ENCODE measurements at regions not wholly inside any gene's neighbourhood (a gene's known extent, or its start where the extent isn't known, plus 50 kb on each side); places are given as distances from the start of the nearest gene placed in this dataset.

- H3K27me3 Mint-ChIP-seq (ENCODE audit: insufficient read depth, low read depth, poor library complexity) = peaks cover 7% of the 10 kb centered on the region
- H3F3A ChIP-seq (replicated peaks; ENCODE audit: low read depth) = no peaks in the 10 kb centered on the region
- ATAC-seq = no peak
- no peaks in the 10 kb centered on the region for H3K36me3 Mint-ChIP-seq (ENCODE audit: low read depth)
- H3K79me2 ChIP-seq (replicated peaks; ENCODE audit: insufficient read depth) = no peaks in the 10 kb centered on the region
- no peak overlapping the region for H3K27ac Mint-ChIP-seq
- H3K9me2 ChIP-seq (ENCODE audit: insufficient read depth) = peaks cover 10% of the 10 kb centered on the region; the same call in 1 of the 2 replicates
- no peak overlapping the region for H3K4me3 Mint-ChIP-seq
- DNase-seq (ENCODE audit: low spot score) = no peak
- no peaks in the 10 kb centered on the region for H3K9me3 Mint-ChIP-seq
- peaks cover 11% of the 10 kb centered on the region; the same call in 2 of the 3 replicates for H3K4me1 Mint-ChIP-seq
- peaks cover 3% of the 10 kb centered on the region; the same call in 1 of the 2 replicates for H3K4me1 ChIP-seq (ENCODE audit: insufficient read depth)
- no peak overlapping the region for H3K4me2 ChIP-seq
- no peaks in the 10 kb centered on the region for H3K36me3 ChIP-seq (ENCODE audit: insufficient read depth)
- no peak overlapping the region for H3K4me3 ChIP-seq
- no peak for TF ChIP-seq STAT1 (IDR thresholded peaks at IDR 0.05; ENCODE audit: unreplicated experiment)
- no peak for TF ChIP-seq CREB1 (CRISPR knock-in tag; IDR thresholded peaks at IDR 0.05; ENCODE audit: low read depth)
- no peak for TF ChIP-seq EZH2phosphoT487 (IDR thresholded peaks at IDR 0.05; ENCODE audit: unreplicated experiment)
- TF ChIP-seq ZNF462 (CRISPR knock-in tag; IDR thresholded peaks at IDR 0.05) = no peak
- TF ChIP-seq ETS1 (IDR thresholded peaks at IDR 0.05) = no peak
- no peak for TF ChIP-seq EZH2 (IDR thresholded peaks at IDR 0.05; ENCODE audit: low read depth, unreplicated experiment)
- no peak for TF ChIP-seq NANOG (IDR thresholded peaks at IDR 0.05; ENCODE audit: borderline replicate concordance)
- no peak for TF ChIP-seq ZNF114 (CRISPR knock-in tag; IDR thresholded peaks at IDR 0.05)
- TF ChIP-seq POLR2AphosphoS5 (IDR thresholded peaks at IDR 0.05; ENCODE audit: low read depth) = no peak
- TF ChIP-seq CTCF (conservative IDR thresholded peaks at IDR 0.05; ENCODE audit: low read depth in 2 of 2) = no peak
- TF ChIP-seq JUNB (IDR thresholded peaks at IDR 0.05; ENCODE audit: unreplicated experiment) = no peak
- TF ChIP-seq ZNF331 (CRISPR knock-in tag; IDR thresholded peaks at IDR 0.05; ENCODE audit: low read depth) = no peak
- peaks cover 10% of the 10 kb centered on the region; the same call in 1 of the 2 replicates for H3K27me3 ChIP-seq (ENCODE audit: insufficient read depth)
- H3K27ac ChIP-seq (ENCODE audit: low read depth) = no peak overlapping the region
- no peaks in the 10 kb centered on the region for H4K20me1 ChIP-seq (replicated peaks; ENCODE audit: insufficient read depth)
- H2AFZ ChIP-seq = peak overlapping the region; percentile 7; the same call in 1 of the 2 replicates
These were observed 59.7 kb upstream of the CCDC71L start for GRCh38 chr7:106720641-106721040.

All from GM23338 (cell line).